GM23338 (cell line): ENCODE measurements at regions not wholly inside any gene's neighbourhood (a gene's known extent, or its start where the extent isn't known, plus 50 kb on each side); places are given as distances from the start of the nearest gene placed in this dataset.

Source experiments
- ATAC-seq: fragments of 200-7000 bp; cut with Tn5 transposase; 3 replicates; pipeline ENCODE4 v1.9.1; 2020
- DNase-seq: peaks from one replicate; pipeline ENCODE4 v3.0.0-alpha.2; 2015; ENCODE audit warnings: low spot score
- H2AFZ ChIP-seq: fragments of 200-600 bp; sonication (generic); 2 replicates; pipeline ENCODE4 v1.8.0; 2016; ENCODE audit warnings: antibody characterized with exemption, mild to moderate bottlenecking, moderate library complexity
- H3F3A ChIP-seq: fragments of 200-600 bp; sonication (generic); replicated peaks from 2 replicates; pipeline ENCODE4 v1.8.0; 2017; ENCODE audit warnings: antibody characterized with exemption, mixed run types, low read depth
- H3K27ac ChIP-seq: fragments of 200-600 bp; sonication (generic); 2 replicates; pipeline ENCODE4 v1.6.1; 2016; ENCODE audit warnings: low read depth
- H3K27me3 ChIP-seq: fragments of 200-600 bp; sonication (generic); 2 replicates; pipeline ENCODE4 v1.8.0; 2016; ENCODE audit warnings: mild to moderate bottlenecking, mixed run types, moderate library complexity; ENCODE audit not compliant: insufficient read depth
- H3K36me3 ChIP-seq: fragments of 200-600 bp; sonication (generic); 2 replicates; pipeline ENCODE4 v1.8.0; 2016; ENCODE audit warnings: mild to moderate bottlenecking; ENCODE audit not compliant: insufficient read depth
- H3K4me1 ChIP-seq: fragments of 200-600 bp; sonication (generic); 2 replicates; pipeline ENCODE4 v1.8.0; 2016; ENCODE audit warnings: mild to moderate bottlenecking, moderate library complexity; ENCODE audit not compliant: insufficient read depth
- H3K4me2 ChIP-seq: fragments of 200-600 bp; sonication (generic); 2 replicates; pipeline ENCODE4 v1.7.1; 2017; ENCODE audit warnings: mixed run types
- H3K4me3 ChIP-seq: fragments of 200-600 bp; sonication (generic); 2 replicates; pipeline ENCODE4 v1.6.1; 2016; ENCODE audit warnings: mixed run types
- H3K79me2 ChIP-seq: fragments of 200-600 bp; sonication (generic); replicated peaks from 2 replicates; pipeline ENCODE4 v1.8.0; 2017; ENCODE audit warnings: mild to moderate bottlenecking; ENCODE audit not compliant: insufficient read depth
- H3K9me2 ChIP-seq: fragments of 200-600 bp; sonication (generic); 2 replicates; pipeline ENCODE4 v1.8.0; 2017; ENCODE audit not compliant: insufficient read depth
- H4K20me1 ChIP-seq: fragments of 200-600 bp; sonication (generic); replicated peaks from 2 replicates; pipeline ENCODE4 v1.8.0; 2017; ENCODE audit warnings: mild to moderate bottlenecking; ENCODE audit not compliant: insufficient read depth
- H3K27ac Mint-ChIP-seq: 2 replicates; pipeline ENCODE4 v1.8.0; 2020; ENCODE audit warnings: inconsistent platforms, mild to moderate bottlenecking, moderate library complexity, mixed read lengths
- H3K27me3 Mint-ChIP-seq: 3 replicates; pipeline ENCODE4 v1.8.0; 2022; ENCODE audit warnings: low read depth, mild to moderate bottlenecking, moderate library complexity, mixed read lengths, inconsistent platforms; ENCODE audit not compliant: insufficient read depth, poor library complexity
- H3K36me3 Mint-ChIP-seq: 3 replicates; pipeline ENCODE4 v1.8.0; 2021; ENCODE audit warnings: low read depth, mild to moderate bottlenecking, inconsistent platforms, moderate library complexity, mixed read lengths
- H3K4me1 Mint-ChIP-seq: 3 replicates; pipeline ENCODE4 v1.8.0; 2020; ENCODE audit warnings: mild to moderate bottlenecking, inconsistent platforms, mixed read lengths
- H3K4me3 Mint-ChIP-seq: 3 replicates; pipeline ENCODE4 v1.8.0; 2021; ENCODE audit warnings: moderate library complexity, mild to moderate bottlenecking, inconsistent platforms, mixed read lengths
- H3K9me3 Mint-ChIP-seq: 3 replicates; pipeline ENCODE4 v1.8.0; 2020; ENCODE audit warnings: moderate library complexity, mild to moderate bottlenecking, inconsistent platforms, mixed read lengths
- CREB1 ChIP-seq: fragments of 250-450 bp; sonication (Bioruptor Pico); IDR thresholded peaks from 2 replicates; pipeline ENCODE4 v1.5.0; 2020; ENCODE audit warnings: low read depth, mild to moderate bottlenecking, moderate library complexity
- EZH2 ChIP-seq: fragments of 200-600 bp; sonication (generic); IDR thresholded peaks from one replicate; pipeline ENCODE4 v1.8.0; 2017; ENCODE audit warnings: antibody characterized with exemption, mild to moderate bottlenecking, low read depth; ENCODE audit not compliant: unreplicated experiment
- EZH2phosphoT487 ChIP-seq: fragments of 200-600 bp; sonication (generic); IDR thresholded peaks from one replicate; pipeline ENCODE4 v1.8.1; 2018; ENCODE audit warnings: antibody characterized with exemption; ENCODE audit not compliant: unreplicated experiment
- JUNB ChIP-seq: IDR thresholded peaks from one replicate; pipeline ENCODE4 v1.6.1; 2016; ENCODE audit warnings: antibody characterized with exemption; ENCODE audit not compliant: unreplicated experiment
- NANOG ChIP-seq: IDR thresholded peaks from 2 replicates; pipeline ENCODE4 v1.6.1; 2016; ENCODE audit warnings: antibody characterized with exemption, borderline replicate concordance
- STAT1 ChIP-seq: IDR thresholded peaks from one replicate; pipeline ENCODE4 v1.6.1; 2016; ENCODE audit warnings: antibody characterized with exemption; ENCODE audit not compliant: unreplicated experiment
- ZNF114 ChIP-seq: fragments of 250-450 bp; sonication (Bioruptor Pico); IDR thresholded peaks from 2 replicates; pipeline ENCODE4 v1.5.0; 2020; ENCODE audit warnings: mild to moderate bottlenecking, moderate library complexity
- TF ChIP-seq, protein P1 (sequence below): IDR thresholded peaks from 2 replicates; pipeline ENCODE4 v1.6.1; 2016; ENCODE audit warnings: antibody characterized with exemption
- TF ChIP-seq, protein P2 (sequence below): fragments of 250-450 bp; sonication (Bioruptor Pico); IDR thresholded peaks from 2 replicates; pipeline ENCODE4 v1.5.0; 2020; ENCODE audit warnings: mild to moderate bottlenecking, moderate library complexity
- TF ChIP-seq, protein P3 (sequence below): IDR thresholded peaks from one replicate; pipeline ENCODE4 v1.6.1; 2018; ENCODE audit warnings: antibody characterized with exemption; ENCODE audit not compliant: unreplicated experiment

DNA sequence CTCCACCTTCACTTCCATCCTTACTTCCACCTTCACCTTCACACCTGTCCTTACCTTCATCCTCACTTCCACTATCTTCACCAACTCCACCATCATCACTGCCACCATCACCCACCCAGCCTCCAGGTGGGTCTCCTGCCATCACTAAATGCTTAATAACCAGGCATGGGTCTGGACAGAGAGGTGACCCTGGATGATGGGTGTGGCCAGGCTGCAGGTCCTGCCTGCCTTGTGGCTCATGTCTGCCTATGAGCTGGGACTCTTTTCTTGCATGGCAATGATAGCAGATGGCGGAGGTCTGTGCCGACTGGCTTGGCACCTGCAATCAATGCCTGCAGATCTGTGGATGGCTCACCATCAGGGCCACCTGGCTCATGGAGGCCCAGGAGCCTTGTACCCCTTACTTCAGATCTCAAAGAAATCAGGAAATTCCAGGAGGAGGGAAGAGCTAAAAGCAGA is 60.1 kb upstream of the ELN start:
- Histone ChIP-seq H3K4me2 (no peak overlapping the region), H3K27me3 (no peaks in the 10 kb centered on the region), H2AFZ (no peak overlapping the region), H3K27ac (no peak overlapping the region), H3K4me1 (peaks cover 3% of the 10 kb centered on the region; the same call in 1 of the 2 replicates), H4K20me1 (no peaks in the 10 kb centered on the region), H3K79me2 (no peaks in the 10 kb centered on the region), H3F3A (no peaks in the 10 kb centered on the region), H3K4me3 (no peak overlapping the region), H3K9me2 (0 out of 2 replicates have a peak, but pooled peaks cover 3% of the 10 kb centered on the region), H3K36me3 (no peaks in the 10 kb centered on the region)
- Mint-ChIP-seq H3K4me3 (no peak overlapping the region), H3K27ac (no peak overlapping the region), H3K36me3 (peaks cover 20% of the 10 kb centered on the region; the same call in 2 of the 3 replicates), H3K27me3 (peaks cover 16% of the 10 kb centered on the region), H3K9me3 (peaks cover 32% of the 10 kb centered on the region), H3K4me1 (peaks cover 6% of the 10 kb centered on the region)
- DNase-seq (no peak), ATAC-seq (no peak)
- TF ChIP-seq NANOG (no peak), CREB1 (CRISPR knock-in tag) (no peak)

DNA sequence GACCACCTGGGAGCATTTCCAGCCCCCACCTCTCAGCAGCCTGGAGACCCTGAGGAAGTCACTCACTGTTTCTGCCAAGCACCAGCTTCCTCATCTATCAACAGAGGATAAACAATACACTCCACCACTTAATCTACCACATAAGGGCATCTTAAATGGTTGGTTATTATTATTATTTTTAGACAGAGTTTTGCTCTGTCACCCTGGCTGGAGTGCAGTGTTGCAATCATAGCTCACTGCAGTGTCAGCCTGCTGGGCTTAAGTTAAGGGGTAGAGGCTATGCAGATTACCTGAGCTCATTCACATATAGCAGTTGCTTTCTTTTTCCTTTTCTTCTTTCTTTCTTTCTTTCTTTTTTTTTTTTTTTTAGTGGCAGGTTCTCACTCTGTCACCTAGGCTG is 59.5 kb upstream of the ELN start:
- Mint-ChIP-seq H3K4me1 (peaks cover 6% of the 10 kb centered on the region), H3K27me3 (peaks cover 17% of the 10 kb centered on the region), H3K9me3 (peaks cover 27% of the 10 kb centered on the region), H3K27ac (no peak overlapping the region), H3K36me3 (peaks cover 16% of the 10 kb centered on the region; the same call in 2 of the 3 replicates), H3K4me3 (no peak overlapping the region)
- peaks cover 3% of the 10 kb centered on the region; the same call in 1 of the 2 replicates for H3K4me1 ChIP-seq
- no peaks in the 10 kb centered on the region for H3F3A ChIP-seq
- H4K20me1 ChIP-seq = no peaks in the 10 kb centered on the region
- 0 out of 2 replicates have a peak, but pooled peaks cover 3% of the 10 kb centered on the region for H3K9me2 ChIP-seq
- ATAC-seq = no peak
- H3K4me2 ChIP-seq = no peak overlapping the region
- H2AFZ ChIP-seq = no peak overlapping the region
- no peak overlapping the region for H3K4me3 ChIP-seq
- H3K36me3 ChIP-seq = no peaks in the 10 kb centered on the region
- DNase-seq = no peak
- no peaks in the 10 kb centered on the region for H3K27me3 ChIP-seq
- no peak overlapping the region for H3K27ac ChIP-seq
- H3K79me2 ChIP-seq = no peaks in the 10 kb centered on the region
- TF ChIP-seq ZNF114 (CRISPR knock-in tag) = no peak
- no peak for TF ChIP-seq CREB1 (CRISPR knock-in tag)
- TF ChIP-seq EZH2phosphoT487 = no peak
- TF ChIP-seq NANOG = no peak
- no peak for TF ChIP-seq EZH2
- TF ChIP-seq, protein P1, sequence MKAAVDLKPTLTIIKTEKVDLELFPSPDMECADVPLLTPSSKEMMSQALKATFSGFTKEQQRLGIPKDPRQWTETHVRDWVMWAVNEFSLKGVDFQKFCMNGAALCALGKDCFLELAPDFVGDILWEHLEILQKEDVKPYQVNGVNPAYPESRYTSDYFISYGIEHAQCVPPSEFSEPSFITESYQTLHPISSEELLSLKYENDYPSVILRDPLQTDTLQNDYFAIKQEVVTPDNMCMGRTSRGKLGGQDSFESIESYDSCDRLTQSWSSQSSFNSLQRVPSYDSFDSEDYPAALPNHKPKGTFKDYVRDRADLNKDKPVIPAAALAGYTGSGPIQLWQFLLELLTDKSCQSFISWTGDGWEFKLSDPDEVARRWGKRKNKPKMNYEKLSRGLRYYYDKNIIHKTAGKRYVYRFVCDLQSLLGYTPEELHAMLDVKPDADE = no peak
- TF ChIP-seq, protein P2, sequence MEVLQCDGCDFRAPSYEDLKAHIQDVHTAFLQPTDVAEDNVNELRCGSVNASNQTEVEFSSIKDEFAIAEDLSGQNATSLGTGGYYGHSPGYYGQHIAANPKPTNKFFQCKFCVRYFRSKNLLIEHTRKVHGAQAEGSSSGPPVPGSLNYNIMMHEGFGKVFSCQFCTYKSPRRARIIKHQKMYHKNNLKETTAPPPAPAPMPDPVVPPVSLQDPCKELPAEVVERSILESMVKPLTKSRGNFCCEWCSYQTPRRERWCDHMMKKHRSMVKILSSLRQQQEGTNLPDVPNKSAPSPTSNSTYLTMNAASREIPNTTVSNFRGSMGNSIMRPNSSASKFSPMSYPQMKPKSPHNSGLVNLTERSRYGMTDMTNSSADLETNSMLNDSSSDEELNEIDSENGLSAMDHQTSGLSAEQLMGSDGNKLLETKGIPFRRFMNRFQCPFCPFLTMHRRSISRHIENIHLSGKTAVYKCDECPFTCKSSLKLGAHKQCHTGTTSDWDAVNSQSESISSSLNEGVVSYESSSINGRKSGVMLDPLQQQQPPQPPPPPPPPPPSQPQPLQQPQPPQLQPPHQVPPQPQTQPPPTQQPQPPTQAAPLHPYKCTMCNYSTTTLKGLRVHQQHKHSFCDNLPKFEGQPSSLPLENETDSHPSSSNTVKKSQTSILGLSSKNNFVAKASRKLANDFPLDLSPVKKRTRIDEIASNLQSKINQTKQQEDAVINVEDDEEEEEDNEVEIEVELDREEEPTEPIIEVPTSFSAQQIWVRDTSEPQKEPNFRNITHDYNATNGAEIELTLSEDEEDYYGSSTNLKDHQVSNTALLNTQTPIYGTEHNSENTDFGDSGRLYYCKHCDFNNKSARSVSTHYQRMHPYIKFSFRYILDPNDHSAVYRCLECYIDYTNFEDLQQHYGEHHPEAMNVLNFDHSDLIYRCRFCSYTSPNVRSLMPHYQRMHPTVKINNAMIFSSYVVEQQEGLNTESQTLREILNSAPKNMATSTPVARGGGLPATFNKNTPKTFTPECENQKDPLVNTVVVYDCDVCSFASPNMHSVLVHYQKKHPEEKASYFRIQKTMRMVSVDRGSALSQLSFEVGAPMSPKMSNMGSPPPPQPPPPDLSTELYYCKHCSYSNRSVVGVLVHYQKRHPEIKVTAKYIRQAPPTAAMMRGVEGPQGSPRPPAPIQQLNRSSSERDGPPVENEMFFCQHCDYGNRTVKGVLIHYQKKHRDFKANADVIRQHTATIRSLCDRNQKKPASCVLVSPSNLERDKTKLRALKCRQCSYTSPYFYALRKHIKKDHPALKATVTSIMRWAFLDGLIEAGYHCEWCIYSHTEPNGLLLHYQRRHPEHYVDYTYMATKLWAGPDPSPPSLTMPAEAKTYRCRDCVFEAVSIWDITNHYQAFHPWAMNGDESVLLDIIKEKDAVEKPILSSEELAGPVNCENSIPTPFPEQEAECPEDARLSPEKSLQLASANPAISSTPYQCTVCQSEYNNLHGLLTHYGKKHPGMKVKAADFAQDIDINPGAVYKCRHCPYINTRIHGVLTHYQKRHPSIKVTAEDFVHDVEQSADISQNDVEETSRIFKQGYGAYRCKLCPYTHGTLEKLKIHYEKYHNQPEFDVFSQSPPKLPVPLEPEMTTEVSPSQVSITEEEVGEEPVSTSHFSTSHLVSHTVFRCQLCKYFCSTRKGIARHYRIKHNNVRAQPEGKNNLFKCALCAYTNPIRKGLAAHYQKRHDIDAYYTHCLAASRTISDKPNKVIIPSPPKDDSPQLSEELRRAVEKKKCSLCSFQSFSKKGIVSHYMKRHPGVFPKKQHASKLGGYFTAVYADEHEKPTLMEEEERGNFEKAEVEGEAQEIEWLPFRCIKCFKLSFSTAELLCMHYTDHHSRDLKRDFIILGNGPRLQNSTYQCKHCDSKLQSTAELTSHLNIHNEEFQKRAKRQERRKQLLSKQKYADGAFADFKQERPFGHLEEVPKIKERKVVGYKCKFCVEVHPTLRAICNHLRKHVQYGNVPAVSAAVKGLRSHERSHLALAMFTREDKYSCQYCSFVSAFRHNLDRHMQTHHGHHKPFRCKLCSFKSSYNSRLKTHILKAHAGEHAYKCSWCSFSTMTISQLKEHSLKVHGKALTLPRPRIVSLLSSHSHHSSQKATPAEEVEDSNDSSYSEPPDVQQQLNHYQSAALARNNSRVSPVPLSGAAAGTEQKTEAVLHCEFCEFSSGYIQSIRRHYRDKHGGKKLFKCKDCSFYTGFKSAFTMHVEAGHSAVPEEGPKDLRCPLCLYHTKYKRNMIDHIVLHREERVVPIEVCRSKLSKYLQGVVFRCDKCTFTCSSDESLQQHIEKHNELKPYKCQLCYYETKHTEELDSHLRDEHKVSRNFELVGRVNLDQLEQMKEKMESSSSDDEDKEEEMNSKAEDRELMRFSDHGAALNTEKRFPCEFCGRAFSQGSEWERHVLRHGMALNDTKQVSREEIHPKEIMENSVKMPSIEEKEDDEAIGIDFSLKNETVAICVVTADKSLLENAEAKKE (CRISPR knock-in tag) = no peak
- no peak for TF ChIP-seq STAT1
- TF ChIP-seq, protein P3, sequence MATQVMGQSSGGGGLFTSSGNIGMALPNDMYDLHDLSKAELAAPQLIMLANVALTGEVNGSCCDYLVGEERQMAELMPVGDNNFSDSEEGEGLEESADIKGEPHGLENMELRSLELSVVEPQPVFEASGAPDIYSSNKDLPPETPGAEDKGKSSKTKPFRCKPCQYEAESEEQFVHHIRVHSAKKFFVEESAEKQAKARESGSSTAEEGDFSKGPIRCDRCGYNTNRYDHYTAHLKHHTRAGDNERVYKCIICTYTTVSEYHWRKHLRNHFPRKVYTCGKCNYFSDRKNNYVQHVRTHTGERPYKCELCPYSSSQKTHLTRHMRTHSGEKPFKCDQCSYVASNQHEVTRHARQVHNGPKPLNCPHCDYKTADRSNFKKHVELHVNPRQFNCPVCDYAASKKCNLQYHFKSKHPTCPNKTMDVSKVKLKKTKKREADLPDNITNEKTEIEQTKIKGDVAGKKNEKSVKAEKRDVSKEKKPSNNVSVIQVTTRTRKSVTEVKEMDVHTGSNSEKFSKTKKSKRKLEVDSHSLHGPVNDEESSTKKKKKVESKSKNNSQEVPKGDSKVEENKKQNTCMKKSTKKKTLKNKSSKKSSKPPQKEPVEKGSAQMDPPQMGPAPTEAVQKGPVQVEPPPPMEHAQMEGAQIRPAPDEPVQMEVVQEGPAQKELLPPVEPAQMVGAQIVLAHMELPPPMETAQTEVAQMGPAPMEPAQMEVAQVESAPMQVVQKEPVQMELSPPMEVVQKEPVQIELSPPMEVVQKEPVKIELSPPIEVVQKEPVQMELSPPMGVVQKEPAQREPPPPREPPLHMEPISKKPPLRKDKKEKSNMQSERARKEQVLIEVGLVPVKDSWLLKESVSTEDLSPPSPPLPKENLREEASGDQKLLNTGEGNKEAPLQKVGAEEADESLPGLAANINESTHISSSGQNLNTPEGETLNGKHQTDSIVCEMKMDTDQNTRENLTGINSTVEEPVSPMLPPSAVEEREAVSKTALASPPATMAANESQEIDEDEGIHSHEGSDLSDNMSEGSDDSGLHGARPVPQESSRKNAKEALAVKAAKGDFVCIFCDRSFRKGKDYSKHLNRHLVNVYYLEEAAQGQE = no peak
- TF ChIP-seq JUNB = no peak
